ENCODE measurements at regions not wholly inside any gene's neighbourhood (a gene's known extent, or its start where the extent isn't known, plus 50 kb on each side); places are given as distances from the start of the nearest gene placed in this dataset.

DNA sequence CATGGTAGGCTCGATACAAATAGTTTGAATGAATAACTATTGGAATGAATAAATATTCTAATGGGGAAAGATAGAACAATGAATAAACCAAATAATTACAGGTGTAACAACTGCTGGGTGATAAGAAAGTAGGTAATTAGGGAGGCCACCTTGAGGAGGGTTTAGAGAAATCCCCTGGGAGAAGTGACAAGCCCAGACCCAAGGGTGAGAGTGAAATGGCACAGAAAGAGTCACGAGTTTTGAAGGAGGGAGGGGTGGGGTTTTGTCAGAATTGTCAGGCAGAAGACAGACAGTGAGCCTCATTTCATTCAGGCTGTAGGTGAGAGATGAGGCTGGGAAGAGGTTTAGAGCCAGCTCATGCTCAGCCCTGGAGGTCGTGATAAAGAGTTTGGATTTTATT, 71.6 kb upstream of the L3MBTL4 start:
- TF ChIP-seq, protein P1, sequence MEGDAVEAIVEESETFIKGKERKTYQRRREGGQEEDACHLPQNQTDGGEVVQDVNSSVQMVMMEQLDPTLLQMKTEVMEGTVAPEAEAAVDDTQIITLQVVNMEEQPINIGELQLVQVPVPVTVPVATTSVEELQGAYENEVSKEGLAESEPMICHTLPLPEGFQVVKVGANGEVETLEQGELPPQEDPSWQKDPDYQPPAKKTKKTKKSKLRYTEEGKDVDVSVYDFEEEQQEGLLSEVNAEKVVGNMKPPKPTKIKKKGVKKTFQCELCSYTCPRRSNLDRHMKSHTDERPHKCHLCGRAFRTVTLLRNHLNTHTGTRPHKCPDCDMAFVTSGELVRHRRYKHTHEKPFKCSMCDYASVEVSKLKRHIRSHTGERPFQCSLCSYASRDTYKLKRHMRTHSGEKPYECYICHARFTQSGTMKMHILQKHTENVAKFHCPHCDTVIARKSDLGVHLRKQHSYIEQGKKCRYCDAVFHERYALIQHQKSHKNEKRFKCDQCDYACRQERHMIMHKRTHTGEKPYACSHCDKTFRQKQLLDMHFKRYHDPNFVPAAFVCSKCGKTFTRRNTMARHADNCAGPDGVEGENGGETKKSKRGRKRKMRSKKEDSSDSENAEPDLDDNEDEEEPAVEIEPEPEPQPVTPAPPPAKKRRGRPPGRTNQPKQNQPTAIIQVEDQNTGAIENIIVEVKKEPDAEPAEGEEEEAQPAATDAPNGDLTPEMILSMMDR (IDR thresholded peaks at IDR 0.05): no peak
- no peak for DNase-seq (ENCODE audit: low spot score)
- no peak overlapping the region for H3K4me3 ChIP-seq
- no peak overlapping the region for H3K27ac ChIP-seq

DNA sequence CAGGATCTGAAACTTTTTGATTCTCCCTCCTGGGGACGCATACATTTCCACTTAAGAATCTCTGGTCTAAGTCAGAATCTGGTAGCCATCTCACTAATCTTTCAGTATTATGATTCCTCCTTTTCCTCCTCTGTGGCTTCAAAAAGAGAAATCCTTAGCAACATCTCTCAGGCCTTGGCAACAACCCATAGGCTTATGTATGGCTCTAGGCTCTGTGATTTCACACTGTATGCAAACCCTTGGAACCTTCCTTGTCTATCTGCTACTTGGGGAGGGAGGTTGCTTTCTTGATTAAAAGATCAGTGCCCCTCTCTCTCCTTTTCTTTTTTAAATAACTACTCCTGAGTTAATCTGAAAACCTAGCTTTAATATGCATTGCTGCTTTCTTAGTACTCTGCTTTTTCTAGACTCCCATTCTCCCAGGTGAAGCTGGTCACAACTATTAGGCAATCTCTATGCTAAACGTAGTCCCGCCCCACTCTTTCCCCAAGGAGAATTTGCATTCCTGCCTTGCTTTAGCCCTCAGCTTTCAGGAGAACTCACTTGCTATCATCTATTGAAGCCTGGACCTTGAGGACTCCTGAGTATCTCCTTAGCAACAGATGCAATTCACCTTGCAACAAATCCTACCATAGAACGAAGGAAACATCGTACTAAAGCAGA, 72.2 kb upstream of the L3MBTL4 start:
- H3K4me3 ChIP-seq: no peak overlapping the region
- TF ChIP-seq, protein P1 (IDR thresholded peaks at IDR 0.05): no peak
- DNase-seq (ENCODE audit: low spot score): no peak

DNA sequence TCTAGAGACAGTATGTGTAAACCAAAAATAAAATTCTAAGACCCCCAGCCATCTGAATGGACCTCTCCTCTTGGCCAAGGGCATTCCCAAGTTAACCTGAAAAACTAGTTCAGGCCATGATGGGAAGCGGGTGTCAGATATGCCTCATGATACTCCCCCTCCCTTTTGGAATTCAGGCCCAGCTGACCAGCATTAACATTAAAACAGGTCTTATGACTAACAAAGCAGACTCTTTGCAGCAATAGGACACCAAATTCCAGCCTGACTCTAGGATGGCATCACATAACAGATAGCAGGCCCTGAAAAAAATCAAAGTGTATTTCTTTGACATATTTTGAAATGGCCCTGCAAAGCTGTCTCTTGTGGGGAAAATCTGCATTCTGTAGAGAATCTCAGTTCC, 73.3 kb upstream of the L3MBTL4 start:
- DNase-seq (ENCODE audit: low spot score): no peak
- no peak overlapping the region for H3K4me3 ChIP-seq
- H3K27ac ChIP-seq: no peak overlapping the region
- TF ChIP-seq, protein P1 (IDR thresholded peaks at IDR 0.05): no peak

More for the DNA sequence above, 72.2 kb upstream of the L3MBTL4 start:
- no peak overlapping the region for H3K27ac ChIP-seq

DNA sequence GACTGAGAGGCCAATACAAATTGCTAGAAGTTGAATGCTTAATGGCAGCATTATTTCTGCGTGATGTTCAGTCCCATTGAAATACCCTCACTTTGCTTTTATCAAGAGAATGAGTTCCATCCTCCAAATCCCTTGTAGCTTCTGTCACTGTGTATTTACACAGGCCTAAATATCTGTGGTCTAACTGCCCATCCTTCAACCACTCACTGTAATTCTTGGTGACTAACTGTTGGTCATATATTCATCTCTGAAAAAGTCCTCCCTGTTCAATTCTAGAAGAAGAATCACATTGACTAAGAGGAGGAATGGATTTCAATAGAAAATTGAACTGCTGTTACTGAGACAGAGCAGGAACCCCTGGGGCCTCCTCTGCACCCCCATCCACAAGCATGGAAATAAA, 74.2 kb upstream of the L3MBTL4 start:
- H3K27ac ChIP-seq: no peak overlapping the region
- no peak overlapping the region for H3K4me3 ChIP-seq
- no peak for DNase-seq (ENCODE audit: low spot score)
- TF ChIP-seq, protein P1 (IDR thresholded peaks at IDR 0.05): no peak

DNA sequence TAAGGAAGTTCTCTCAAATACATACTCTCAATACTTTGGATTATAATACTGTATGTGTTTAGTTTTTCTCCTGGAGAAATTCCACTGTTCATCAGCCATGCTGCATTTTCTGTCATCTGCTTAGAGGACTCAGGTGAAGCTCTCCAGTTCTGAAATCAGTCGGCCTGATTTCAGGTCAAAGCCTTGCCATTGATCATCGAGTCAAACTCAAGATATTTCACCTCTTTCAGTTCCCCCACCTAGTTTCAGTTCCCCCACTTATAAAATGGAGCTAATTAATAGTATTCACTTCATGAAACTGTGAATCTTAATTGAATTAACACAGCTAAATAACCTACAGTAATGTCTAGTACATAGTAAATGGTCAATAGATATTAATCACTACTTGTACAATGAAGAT, 75.3 kb upstream of the L3MBTL4 start:
- no peak overlapping the region for H3K27ac ChIP-seq
- TF ChIP-seq, protein P1 (IDR thresholded peaks at IDR 0.05): no peak
- no peak overlapping the region for H3K4me3 ChIP-seq
- no peak for DNase-seq (ENCODE audit: low spot score)

DNA sequence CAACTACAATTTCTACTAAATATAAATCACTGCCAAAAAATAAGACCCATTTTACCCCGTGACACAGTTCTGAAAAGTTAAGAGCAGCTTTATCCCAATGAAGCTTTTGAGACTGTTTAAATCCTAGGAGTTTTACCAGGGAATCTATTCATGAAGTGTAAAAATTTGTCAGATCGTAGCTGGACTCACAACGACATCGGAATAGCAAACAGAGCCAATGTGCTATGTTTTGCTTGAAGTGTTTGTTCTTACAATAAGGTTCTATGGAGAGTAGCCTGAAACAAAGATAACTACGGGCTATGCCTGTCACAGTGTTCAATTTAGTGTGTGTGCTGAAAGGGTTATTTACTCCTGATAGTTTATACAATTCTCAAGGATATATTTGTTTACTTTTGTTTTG, 78.5 kb upstream of the L3MBTL4 start:
- no peak for DNase-seq (ENCODE audit: low spot score)
- Histone ChIP-seq H3K27ac (no peak overlapping the region), H3K4me3 (no peak overlapping the region)
- TF ChIP-seq, protein P1 (IDR thresholded peaks at IDR 0.05): no peak

DNA sequence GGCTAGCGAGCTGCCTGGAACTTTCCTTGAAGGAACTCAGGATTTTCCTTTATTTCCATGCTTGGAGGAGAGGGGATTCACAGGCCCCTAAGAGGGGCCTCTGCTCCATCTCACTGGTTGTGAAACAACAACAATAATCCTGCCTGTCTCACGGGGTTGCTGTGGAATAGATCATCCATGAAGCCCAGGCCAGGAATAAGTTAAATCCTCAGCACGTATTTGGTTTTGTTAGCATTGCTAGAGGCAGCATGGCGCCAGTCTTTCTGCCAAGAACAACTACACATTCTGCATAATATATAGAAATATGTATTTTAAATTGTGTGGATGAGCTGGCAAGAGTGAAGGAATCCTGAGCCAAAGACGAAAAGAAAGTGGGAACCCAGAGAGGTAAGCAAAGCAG, 80.8 kb upstream of the L3MBTL4 start:
- DNase-seq (ENCODE audit: low spot score): no peak
- TF ChIP-seq, protein P1 (IDR thresholded peaks at IDR 0.05): no peak
- Histone ChIP-seq H3K27ac (no peak overlapping the region), H3K4me3 (no peak overlapping the region)
